SK-MEL-5 (cell line): ENCODE measurements at regions not wholly inside any gene's neighbourhood (a gene's known extent, or its start where the extent isn't known, plus 50 kb on each side); places are given as distances from the start of the nearest gene placed in this dataset.
A peak's percentile ranks its signal among the peaks of the same experiment; 100 is the strongest.

ENCODE experiments used
- DNase-seq: peaks from one replicate; pipeline ENCODE4 v3.0.0-alpha.2; 2016; ENCODE audit warnings: low read depth, low spot score
- in situ Hi-C: cut with HindIII; loops from 2 replicates; pipeline ENCODE4 v1.10.0; 2016; ENCODE audit warnings: low sequenced_read_pairs, high pct_unique_total_duplicates, low pct_unique_long_range_greater_than_20kb

GRCh38 chr6:71411882-71412281 lies 123.3 kb downstream of the OGFRL1 start:
- DNase-seq = no peak
- in situ Hi-C loops = no loop called here

- in situ Hi-C loops = no loop called here
- DNase-seq = peak; percentile 35
These were observed 124.0 kb downstream of the OGFRL1 start for GRCh38 chr6:71412559-71413140.

GRCh38 chr6:71414486-71414885 lies 125.9 kb downstream of the OGFRL1 start:
- in situ Hi-C loops = no loop called here
- no peak for DNase-seq

GRCh38 chr6:71419217-71420094 lies 130.8 kb downstream of the OGFRL1 start:
- peak; percentile 36 for DNase-seq
- in situ Hi-C loops = no loop called here

GRCh38 chr6:71420095-71420692 lies 131.6 kb downstream of the OGFRL1 start:
- peak; percentile 10 for DNase-seq
- in situ Hi-C loops = no loop called here

GRCh38 chr6:71420693-71421328 lies 132.2 kb downstream of the OGFRL1 start:
- in situ Hi-C loops = no loop called here
- DNase-seq = peak; percentile 93

- DNase-seq = no peak
- in situ Hi-C loops = no loop called here
These were observed 133.0 kb downstream of the OGFRL1 start for GRCh38 chr6:71421611-71422010.

GRCh38 chr6:71430018-71430417 lies 141.4 kb downstream of the OGFRL1 start:
- in situ Hi-C loops = no loop called here
- no peak for DNase-seq

- DNase-seq = no peak
- in situ Hi-C loops = no loop called here
These were observed 144.8 kb downstream of the OGFRL1 start for GRCh38 chr6:71433441-71433840.

GRCh38 chr6:71444222-71444621 lies 155.6 kb downstream of the OGFRL1 start:
- DNase-seq = peak; percentile 66
- in situ Hi-C loops = no loop called here

GRCh38 chr6:71446057-71446456 lies 157.4 kb downstream of the OGFRL1 start:
- no peak for DNase-seq
- in situ Hi-C loops = no loop called here

- DNase-seq = peak; percentile 78
- in situ Hi-C loops = no loop called here
These were observed 157.9 kb downstream of the OGFRL1 start for GRCh38 chr6:71446470-71446869.

- in situ Hi-C loops = no loop called here
- no peak for DNase-seq
These were observed 164.2 kb downstream of the OGFRL1 start for GRCh38 chr6:71452697-71453370.

GRCh38 chr6:71453371-71453706 lies 164.7 kb downstream of the OGFRL1 start:
- no peak for DNase-seq

GRCh38 chr6:71454056-71454455 lies 165.4 kb downstream of the OGFRL1 start:
- peak; percentile 40 for DNase-seq
- in situ Hi-C loops = no loop called here

More at GRCh38 chr6:71453371-71453706, 164.7 kb downstream of the OGFRL1 start:
- in situ Hi-C loops = no loop called here

- DNase-seq = no peak
These were observed 169.3 kb downstream of the OGFRL1 start for GRCh38 chr6:71457929-71458328.

GRCh38 chr6:71459162-71459561 lies 170.6 kb downstream of the OGFRL1 start:
- no peak for DNase-seq
- in situ Hi-C loops = no loop called here

More at GRCh38 chr6:71457929-71458328, 169.3 kb downstream of the OGFRL1 start:
- in situ Hi-C loops = no loop called here

GRCh38 chr6:71460933-71461332 lies 172.3 kb downstream of the OGFRL1 start:
- in situ Hi-C loops = no loop called here
- no peak for DNase-seq
